ENCODE measurements at regions not wholly inside any gene's neighbourhood (a gene's known extent, or its start where the extent isn't known, plus 50 kb on each side); places are given as distances from the start of the nearest gene placed in this dataset.

GRCh38 chr6:22875845-22876244 is 306.5 kb downstream of the HDGFL1 start (continued):
- TF ChIP-seq ELK1 (IDR thresholded peaks at IDR 0.05; ENCODE audit: low read depth, low read length): no peak
- TF ChIP-seq TP53 (CRISPR knock-in tag; IDR thresholded peaks at IDR 0.05): no peak
- no peak for TF ChIP-seq RNF2 (IDR thresholded peaks at IDR 0.05; ENCODE audit: borderline replicate concordance, low read depth)
- TF ChIP-seq ATOH8 (CRISPR knock-in tag; IDR thresholded peaks at IDR 0.05; ENCODE audit: low read depth): no peak
- TF ChIP-seq CHD2 (IDR thresholded peaks at IDR 0.05; ENCODE audit: low read length, partially characterized antibody): no peak
- no peak for TF ChIP-seq FOSL2 (IDR thresholded peaks at IDR 0.05)
- no peak for TF ChIP-seq FOSL2 (CRISPR knock-in tag; IDR thresholded peaks at IDR 0.05)
- TF ChIP-seq EHMT2 (IDR thresholded peaks at IDR 0.05; ENCODE audit: low read depth): no peak

- H3K4me3 ChIP-seq: no peak overlapping the region
- TF ChIP-seq RFX5 (IDR thresholded peaks at IDR 0.05) (no peak), ZNF302 (CRISPR knock-in tag; IDR thresholded peaks at IDR 0.05) (no peak), TFCP2L1 (CRISPR knock-in tag; IDR thresholded peaks at IDR 0.05) (no peak)
- 55% methylated on average over 3 of the region's 3 CpGs for WGBS (ENCODE audit: missing lambda C conversion rate)
- ATAC-seq: no peak
- ChIA-PET POLR2A (no interaction called here), CTCF (no interaction called here)
- peaks cover 19% of the 10 kb centered on the region for H3K4me1 ChIP-seq
- no peak for FAIRE-seq
- peak overlapping the region in 1 of 2 experiments; percentile 49; a peak in 2 of 6 replicates for H3K27ac ChIP-seq
- no peaks in the 10 kb centered on the region; the same call in 2 of the 3 replicates for H3K9me3 ChIP-seq
- H3K4me2 ChIP-seq: no peak overlapping the region
- no peak for DNase-seq (ENCODE audit: low read depth in 1 of 2, low spot score in 1 of 2)
Measured at GRCh38 chr6:22878324-22878701, 308.9 kb downstream of the HDGFL1 start.

GRCh38 chr6:22878706-22879105 is 309.3 kb downstream of the HDGFL1 start:
- no peak for FAIRE-seq
- ChIA-PET CTCF (no interaction called here), POLR2A (no interaction called here)

GRCh38 chr6:22880686-22881433 is 311.5 kb downstream of the HDGFL1 start:
- 3% methylated on average over 3 of the region's 3 CpGs for WGBS (ENCODE audit: missing lambda C conversion rate)
- H3K9me3 ChIP-seq: no peaks in the 10 kb centered on the region
- H3K4me3 ChIP-seq: no peak overlapping the region
- DNase-seq (ENCODE audit: low read depth in 1 of 2, low spot score in 1 of 2) (peak; percentile 35 to 81), FAIRE-seq (peak; percentile 88), ATAC-seq (peak; percentile 100)
- H3K27ac ChIP-seq: peak overlapping the region; percentile 92 to 96
- ChIA-PET CTCF (interaction anchor here (1.0 kb wide), 1 partner anchor 11 kb away, joined by 3 read pairs; no protein-coding TSS in a partner anchor), POLR2A (interaction anchor here (0.8 to 1.0 kb wide), 2 partner anchors 1279 to 1287 kb away, joined by 3 to 4 read pairs; partner anchors contain the start of gene SOX4)
- peak overlapping the region; percentile 90 for H3K4me2 ChIP-seq
- peaks cover 19% of the 10 kb centered on the region for H3K4me1 ChIP-seq
- TF ChIP-seq FOSL2 (IDR thresholded peaks at IDR 0.05) (peak; percentile 67), FOSL2 (CRISPR knock-in tag; IDR thresholded peaks at IDR 0.05) (peak; percentile 86), USF2 (IDR thresholded peaks at IDR 0.05) (no peak), ZNF302 (CRISPR knock-in tag; IDR thresholded peaks at IDR 0.05) (no peak), RARB (CRISPR knock-in tag; IDR thresholded peaks at IDR 0.05) (no peak), SMC3 (IDR thresholded peaks at IDR 0.05) (peak; percentile 42; the same call in 2 of the 3 replicates), POLR2A (IDR thresholded peaks at IDR 0.05; ENCODE audit: low read length) (no peak), BCL3 (IDR thresholded peaks at IDR 0.05) (no peak), FOXS1 (CRISPR knock-in tag; IDR thresholded peaks at IDR 0.05) (peak; percentile 78; the same call in 1 of the 2 replicates), MAX (IDR thresholded peaks at IDR 0.05) (0 out of 2 replicates have a peak, but pooled peaks have one; percentile 23), ZFP36 (IDR thresholded peaks at IDR 0.05; ENCODE audit: borderline replicate concordance, partially characterized antibody) (no peak)

More at GRCh38 chr6:22878706-22879105, 309.3 kb downstream of the HDGFL1 start:
- Histone ChIP-seq H3K9me3 (no peaks in the 10 kb centered on the region; the same call in 2 of the 3 replicates), H3K4me2 (no peak overlapping the region), H3K4me3 (no peak overlapping the region), H3K27ac (peak overlapping the region in 1 of 2 experiments; percentile 92; a peak in 3 of 6 replicates), H3K4me1 (peaks cover 19% of the 10 kb centered on the region)
- TF ChIP-seq GATA3 (IDR thresholded peaks at IDR 0.05; ENCODE audit: borderline replicate concordance): no peak
- TF ChIP-seq CBX2 (IDR thresholded peaks at IDR 0.05; ENCODE audit: borderline replicate concordance, low read depth): no peak
- no peak for TF ChIP-seq E2F6 (IDR thresholded peaks at IDR 0.05; ENCODE audit: borderline replicate concordance, low read depth)
- no peak for TF ChIP-seq HDAC2 (IDR thresholded peaks at IDR 0.05)
- TF ChIP-seq RAD21 (conservative IDR thresholded peaks at IDR 0.05 in 1 of 2, IDR thresholded peaks at IDR 0.05 in 1 of 2): no peak
- WGBS (ENCODE audit: missing lambda C conversion rate): 80% methylated on average over 1 of the region's 1 CpG
- ATAC-seq (no peak), DNase-seq (ENCODE audit: low read depth in 1 of 2, low spot score in 1 of 2) (no peak)

All from A549 (cell line).